Left ventricle myocardium inferior (tissue), 1 donor: ENCODE measurements at regions not wholly inside any gene's neighbourhood (a gene's known extent, or its start where the extent isn't known, plus 50 kb on each side); places are given as distances from the start of the nearest gene placed in this dataset.

Experiments
- DNase-seq: peaks from one replicate; pipeline ENCODE4 v3.0.0-alpha.2; 2020
- H3K27ac ChIP-seq: fragments of 200-600 bp; replicated peaks from 2 replicates; pipeline ENCODE4 v1.8.0; 2021
- H3K27me3 ChIP-seq: fragments of 200-600 bp; 2 replicates; pipeline ENCODE4 v1.8.0; 2021; ENCODE audit warnings: low read depth
- H3K36me3 ChIP-seq: fragments of 200-600 bp; 2 replicates; pipeline ENCODE4 v1.8.0; 2021
- H3K4me1 ChIP-seq: fragments of 200-600 bp; 2 replicates; pipeline ENCODE4 v1.8.0; 2021
- H3K4me3 ChIP-seq: fragments of 200-600 bp; 2 replicates; pipeline ENCODE4 v1.8.0; 2021; ENCODE audit warnings: mild to moderate bottlenecking, moderate library complexity
- H3K9me3 ChIP-seq: fragments of 200-600 bp; replicated peaks from 2 replicates; pipeline ENCODE4 v1.8.0; 2021
- CTCF ChIP-seq: fragments of 200-600 bp; IDR thresholded peaks from 2 replicates; pipeline ENCODE4 v1.8.0; 2021; ENCODE audit warnings: antibody characterized with exemption, mild to moderate bottlenecking, borderline replicate concordance
- intact Hi-C: fragments of 100-400 bp; cut with micrococcal nuclease; formaldehyde crosslinking; loops from one replicate; pipeline ENCODE4 v1.11.0; 2022
- donor health status: DM: no; HTN: yes; CAD: no; lungs with severe emphysema.

GRCh38 chr3:65186268-65186667 is 498.5 kb upstream of the ADAMTS9 start:
- Histone ChIP-seq H3K27ac (no peak overlapping the region), H3K4me3 (no peak overlapping the region), H3K27me3 (no peaks in the 10 kb centered on the region), H3K4me1 (peaks cover 18% of the 10 kb centered on the region), H3K9me3 (peaks cover 6% of the 10 kb centered on the region), H3K36me3 (no peaks in the 10 kb centered on the region)
- TF ChIP-seq CTCF, result no peak
- intact Hi-C loops, result no loop called here
- DNase-seq, result no peak

- no peaks in the 10 kb centered on the region for H3K27me3 ChIP-seq
- no peak overlapping the region for H3K27ac ChIP-seq
- intact Hi-C loops, result no loop called here
These were observed 494.9 kb upstream of the ADAMTS9 start for GRCh38 chr3:65182682-65183081.

GRCh38 chr3:65182085-65182484 is 494.3 kb upstream of the ADAMTS9 start:
- Histone ChIP-seq H3K27me3 (no peaks in the 10 kb centered on the region), H3K4me1 (peaks cover 38% of the 10 kb centered on the region), H3K36me3 (no peaks in the 10 kb centered on the region), H3K27ac (peak overlapping the region; percentile 78), H3K4me3 (peak overlapping the region; percentile 18), H3K9me3 (peaks cover 6% of the 10 kb centered on the region)
- DNase-seq, result no peak
- intact Hi-C loops, result no loop called here
- TF ChIP-seq CTCF, result no peak

More at GRCh38 chr3:65182682-65183081, 494.9 kb upstream of the ADAMTS9 start:
- H3K36me3 ChIP-seq, result no peaks in the 10 kb centered on the region
- H3K4me3 ChIP-seq, result no peak overlapping the region
- TF ChIP-seq CTCF, result no peak
- peaks cover 36% of the 10 kb centered on the region for H3K4me1 ChIP-seq
- no peak for DNase-seq
- H3K9me3 ChIP-seq, result peaks cover 6% of the 10 kb centered on the region

GRCh38 chr3:65181391-65181871 is 493.6 kb upstream of the ADAMTS9 start:
- intact Hi-C loops, result no loop called here
- Histone ChIP-seq H3K36me3 (no peaks in the 10 kb centered on the region), H3K4me3 (peak overlapping the region; percentile 18), H3K9me3 (peaks cover 6% of the 10 kb centered on the region), H3K27ac (peak overlapping the region; percentile 78), H3K27me3 (no peaks in the 10 kb centered on the region), H3K4me1 (peaks cover 38% of the 10 kb centered on the region)
- no peak for DNase-seq
- no peak for TF ChIP-seq CTCF

- Histone ChIP-seq H3K9me3 (no peaks in the 10 kb centered on the region), H3K4me1 (peaks cover 38% of the 10 kb centered on the region), H3K27ac (no peak overlapping the region), H3K27me3 (no peaks in the 10 kb centered on the region), H3K4me3 (no peak overlapping the region), H3K36me3 (no peaks in the 10 kb centered on the region)
- intact Hi-C loops, result no loop called here
- DNase-seq, result no peak
- no peak for TF ChIP-seq CTCF
These were observed 490.9 kb upstream of the ADAMTS9 start for GRCh38 chr3:65178703-65179102.
